Neural cell (in vitro differentiated cells): ENCODE measurements at regions not wholly inside any gene's neighbourhood (a gene's known extent, or its start where the extent isn't known, plus 50 kb on each side); places are given as distances from the start of the nearest gene placed in this dataset.

ENCODE experiments used
- CTCF ChIP-seq: fragments of 450-650 bp; IDR thresholded peaks from 2 replicates; pipeline ENCODE4 v1.5.1; 2014; ENCODE audit warnings: antibody characterized with exemption, mild to moderate bottlenecking, moderate library complexity; ENCODE audit not compliant: poor library complexity, severe bottlenecking
- EZH2 ChIP-seq: fragments of 200-600, 300-800 bp; shearing (Covaris generic), sonication (generic); IDR thresholded peaks from 2 replicates; pipeline ENCODE4 v1.6.1; 2014; ENCODE audit warnings: antibody characterized with exemption, low read length, borderline replicate concordance, mild to moderate bottlenecking; ENCODE audit not compliant: insufficient read depth, poor library complexity, severe bottlenecking
- POLR2AphosphoS5 ChIP-seq: IDR thresholded peaks from 2 replicates; pipeline ENCODE4 v1.6.1; 2012

DNA sequence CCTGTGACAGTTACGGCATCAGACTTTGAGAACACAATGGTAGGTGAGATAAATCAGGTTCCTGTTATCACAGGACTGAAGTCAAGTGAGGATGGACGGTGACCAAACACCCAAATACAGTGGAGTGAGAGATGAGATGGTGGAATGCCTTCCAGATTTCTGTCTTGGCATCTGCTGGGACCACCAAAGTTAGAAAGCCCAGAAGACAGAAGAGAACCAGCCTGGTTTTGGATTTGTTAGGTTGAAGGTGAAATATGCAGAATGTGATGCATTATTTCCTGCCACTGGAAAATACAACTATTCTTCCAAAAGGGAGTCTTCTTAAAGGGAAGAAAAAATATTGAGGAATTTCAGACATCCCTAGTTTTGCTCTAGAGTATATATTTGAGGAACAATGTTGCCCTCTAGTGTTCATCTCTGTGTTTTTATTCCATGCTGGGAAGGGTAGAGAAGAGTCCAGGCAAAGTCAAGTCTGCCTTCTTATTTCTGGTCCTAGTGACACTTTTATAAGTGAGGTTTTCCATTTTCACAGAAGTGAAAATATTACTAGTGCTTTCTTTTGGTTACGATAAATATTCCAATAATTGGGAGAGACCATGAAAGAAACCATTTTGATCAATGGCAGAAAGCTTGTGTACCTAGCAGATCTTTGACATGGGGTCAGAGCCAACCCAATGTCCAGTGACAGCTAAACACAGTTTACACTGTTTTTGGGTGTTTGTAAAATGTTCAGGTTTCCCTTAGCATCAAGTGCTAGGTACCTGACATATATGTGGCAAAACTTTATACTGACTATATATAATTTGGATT is 142.3 kb upstream of the ANKH start:
- TF ChIP-seq POLR2AphosphoS5 (no peak), EZH2 (no peak), CTCF (peak; percentile 84)
